ENCODE measurements at regions not wholly inside any gene's neighbourhood (a gene's known extent, or its start where the extent isn't known, plus 50 kb on each side); places are given as distances from the start of the nearest gene placed in this dataset.

GRCh38 chr20:40502576-40502975, 186.5 kb downstream of the MAFB start:
- no peak overlapping the region for H3K23ac ChIP-seq (ENCODE audit: insufficient read length)
- H2BK12ac ChIP-seq (ENCODE audit: low read depth, low read length) = no peak overlapping the region
- H3K9ac ChIP-seq (replicated peaks in 1 of 4; ENCODE audit: extremely low read depth in 1 of 4, low read depth in 3 of 4, low read length in 3 of 4) = no peak overlapping the region
- no peak overlapping the region for H2BK5ac ChIP-seq (ENCODE audit: low read depth, low read length)
- no peak overlapping the region for H3K4me3 ChIP-seq (ENCODE audit: extremely low read depth in 1 of 4, insufficient read depth in 2 of 4, low read depth in 3 of 4, low read length in 4 of 4)
- H3K79me2 ChIP-seq (ENCODE audit: control insufficient read depth in 1 of 2, insufficient read depth in 2 of 2, low read length in 2 of 2) = no peaks in the 10 kb centered on the region
- no peaks in the 10 kb centered on the region for H3K36me3 ChIP-seq (ENCODE audit: control insufficient read depth in 2 of 4, insufficient read depth in 4 of 4, low read length in 3 of 4)
- H3K18ac ChIP-seq (ENCODE audit: extremely low read depth, low read length) = no peak overlapping the region
- H3K79me1 ChIP-seq (ENCODE audit: low read depth, low read length) = no peaks in the 10 kb centered on the region
- no peak overlapping the region for H4K8ac ChIP-seq (ENCODE audit: extremely low read depth, insufficient read depth, low read length)
- no peak overlapping the region for H4K5ac ChIP-seq (ENCODE audit: insufficient read length, low read depth, low read length)
- no peak overlapping the region for H3K4me2 ChIP-seq (ENCODE audit: insufficient read depth in 1 of 2, low read depth in 2 of 2, low read length in 2 of 2)
- peaks cover 0 to 3% (median 0%) of the 10 kb centered on the region in 4 experiments; a peak in 4 of 7 replicates for H3K4me1 ChIP-seq (replicated peaks in 1 of 4; ENCODE audit: control insufficient read depth in 3 of 4, insufficient read depth in 4 of 4, low read length in 3 of 4)
- no peak overlapping the region for H2BK20ac ChIP-seq (ENCODE audit: low read length)
- ChIA-PET CTCF (ENCODE audit: partially characterized antibody) (interaction anchor here (1.2 kb wide), 1 partner anchor 17 kb away, joined by 3 read pairs; no protein-coding TSS in a partner anchor), POLR2A (ENCODE audit: partially characterized antibody) (interaction anchor here (0.6 kb wide), 1 partner anchor 615 kb away, joined by 3 read pairs; no protein-coding TSS in a partner anchor)
- H2BK15ac ChIP-seq (ENCODE audit: low read length) = no peak overlapping the region
- no peak overlapping the region for H3K27ac ChIP-seq (ENCODE audit: low read depth, low read length)
- no peak overlapping the region for H3K14ac ChIP-seq (ENCODE audit: insufficient read length)
- no peak overlapping the region for H2AFZ ChIP-seq (ENCODE audit: low read length)
- H2BK120ac ChIP-seq (replicated peaks; ENCODE audit: low read depth, low read length) = no peak overlapping the region
- H4K20me1 ChIP-seq (replicated peaks in 1 of 2; ENCODE audit: control insufficient read depth in 1 of 2, insufficient read depth in 2 of 2, low read length in 2 of 2) = no peaks in the 10 kb centered on the region
- H3K56ac ChIP-seq (replicated peaks; ENCODE audit: insufficient read length, low read depth, low read length) = no peak overlapping the region
- WGBS, 2 experiments (ENCODE audit: extremely low coverage in 1 of 2, insufficient coverage in 1 of 2, insufficient read length in 1 of 2, insufficient replicate concordance in 2 of 2, low coverage in 1 of 2, low lambda C conversion rate in 2 of 2, missing lambda C conversion rate in 1 of 2) = 81% methylated on average over 8 of the region's 8 CpGs; no CpG with 5 or more reads in 1 of the 2 experiments
- no peak overlapping the region for H4K91ac ChIP-seq (replicated peaks; ENCODE audit: insufficient read length, low read length)
- H2AK5ac ChIP-seq (ENCODE audit: low read depth, low read length) = no peak overlapping the region
- FAIRE-seq = no peak
- H3K27me3 ChIP-seq (replicated peaks in 1 of 4; ENCODE audit: control insufficient read depth in 3 of 4, extremely low read depth in 1 of 4, insufficient read depth in 3 of 4, low read length in 3 of 4) = no peaks in the 10 kb centered on the region
- H3K9me3 ChIP-seq (ENCODE audit: insufficient read depth in 2 of 2, low read depth in 1 of 2, low read length in 1 of 2) = no peaks in the 10 kb centered on the region
- H3K4ac ChIP-seq (replicated peaks; ENCODE audit: insufficient read length, low read depth, low read length) = no peak overlapping the region
- DNase-seq (ENCODE audit: low read depth in 1 of 2, low spot score in 2 of 2) = no peak
- no peaks in the 10 kb centered on the region for H3K23me2 ChIP-seq (ENCODE audit: low read depth, low read length)
- TF ChIP-seq BCL11A (IDR thresholded peaks at IDR 0.05; ENCODE audit: low read depth in 2 of 2, low read length in 2 of 2) (no peak), POLR2A (IDR thresholded peaks at IDR 0.05; ENCODE audit: control extremely low read depth in 1 of 2, low read depth in 2 of 2, low read length in 2 of 2) (no peak), SAP30 (IDR thresholded peaks at IDR 0.05; ENCODE audit: insufficient read depth, insufficient replicate concordance, low read length) (no peak), SUZ12 (IDR thresholded peaks at IDR 0.05; ENCODE audit: low read length) (no peak), MAFK (IDR thresholded peaks at IDR 0.05; ENCODE audit: low read depth, low read length) (no peak), TAF7 (optimal IDR thresholded peaks at IDR 0.05; ENCODE audit: borderline replicate concordance, low read depth, low read length) (no peak), SIX5 (IDR thresholded peaks at IDR 0.05; ENCODE audit: low read depth, low read length) (no peak), KDM4A (IDR thresholded peaks at IDR 0.05; ENCODE audit: low read depth, low read length, severe bottlenecking) (no peak), JUN (IDR thresholded peaks at IDR 0.05; ENCODE audit: low read depth, low read length) (no peak), GTF2F1 (IDR thresholded peaks at IDR 0.05; ENCODE audit: borderline replicate concordance, low read depth, low read length) (no peak), GABPA (IDR thresholded peaks at IDR 0.05; ENCODE audit: borderline replicate concordance, insufficient read depth, low read length) (no peak), SP4 (IDR thresholded peaks at IDR 0.05; ENCODE audit: low read length) (no peak), EZH2 (IDR thresholded peaks at IDR 0.05; ENCODE audit: low read depth, low read length, severe bottlenecking) (no peak), E2F6 (IDR thresholded peaks at IDR 0.05) (no peak)
